ENCODE measurements at regions not wholly inside any gene's neighbourhood (a gene's known extent, or its start where the extent isn't known, plus 50 kb on each side); places are given as distances from the start of the nearest gene placed in this dataset.

DNA sequence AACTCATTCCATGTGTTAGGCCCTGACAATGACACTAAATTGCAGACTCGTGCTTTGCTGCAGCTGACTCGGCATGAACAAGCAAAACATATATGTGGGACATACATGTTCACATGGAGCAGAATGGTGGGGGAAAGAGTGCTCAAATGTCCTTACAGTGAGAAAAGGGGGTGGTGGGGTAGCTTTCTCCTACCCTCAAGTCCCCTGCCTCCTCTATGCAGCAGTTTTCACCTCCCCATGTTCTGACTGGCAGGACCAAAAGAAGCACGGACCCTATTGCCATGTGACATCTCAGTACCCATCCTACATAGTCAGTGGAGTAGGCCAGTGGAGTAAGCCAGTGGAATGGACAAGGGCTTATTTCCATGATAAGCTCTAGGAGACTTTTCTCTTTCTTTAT is 259.3 kb downstream of the TTC32 start:
- Histone ChIP-seq H3K79me2 (ENCODE audit: control insufficient read depth, insufficient read depth, low read length) (no peaks in the 10 kb centered on the region), H3K9me3 (replicated peaks; ENCODE audit: control insufficient read depth, insufficient read depth, low read length) (no peaks in the 10 kb centered on the region), H3K4me2 (ENCODE audit: control insufficient read depth, insufficient read depth) (no peak overlapping the region), H3K36me3 (ENCODE audit: control insufficient read depth in 2 of 2, insufficient read depth in 2 of 2, low read length in 1 of 2) (no peaks in the 10 kb centered on the region), H3K27ac (ENCODE audit: control insufficient read depth, insufficient read depth) (no peak overlapping the region), H4K20me1 (ENCODE audit: control insufficient read depth, insufficient read depth) (no peaks in the 10 kb centered on the region), H3K4me1 (ENCODE audit: control insufficient read depth, insufficient read depth, low read length) (peaks cover 6% of the 10 kb centered on the region; the same call in 1 of the 2 replicates), H2AFZ (ENCODE audit: control insufficient read depth, low read depth, low read length) (no peak overlapping the region), H3K9ac (ENCODE audit: control insufficient read depth, insufficient read depth, low read length) (no peak overlapping the region), H3K4me3 (no peak overlapping the region), H3K27me3 (replicated peaks in 1 of 2; ENCODE audit: control insufficient read depth in 2 of 2, insufficient read depth in 2 of 2, low read length in 1 of 2) (no peaks in the 10 kb centered on the region)
- 58% methylated on average over 3 of the region's 3 CpGs for WGBS (ENCODE audit: insufficient coverage, insufficient replicate concordance, low lambda C conversion rate, missing lambda C conversion rate)
- CTCF ChIA-PET = no interaction called here
- SMC1A ChIA-PET (ENCODE audit: uncharacterized antibody, unreplicated experiment) = interaction anchor here (1.0 kb wide), 2 partner anchors 9 to 11 kb away, joined by 3 read pairs; no protein-coding TSS in a partner anchor
- RAD21 ChIA-PET (ENCODE audit: unreplicated experiment) = no interaction called here
- intact Hi-C loops (cut with micrococcal nuclease; ENCODE audit: unreplicated experiment) = no loop called here
- DNase-seq (ENCODE audit: low read depth, low spot score) (no peak), FAIRE-seq (no peak), ATAC-seq (no peak)
- TF ChIP-seq MYB (IDR thresholded peaks at IDR 0.05; ENCODE audit: borderline replicate concordance, low read depth, low read length) (no peak), NFYA (IDR thresholded peaks at IDR 0.05; ENCODE audit: borderline replicate concordance, low read depth, low read length) (no peak), TAF1 (IDR thresholded peaks at IDR 0.05; ENCODE audit: borderline replicate concordance, low read depth, low read length) (no peak), EGR1 (IDR thresholded peaks at IDR 0.05; ENCODE audit: borderline replicate concordance in 1 of 2, low read depth in 2 of 2, low read length in 2 of 2) (no peak), GABPA (IDR thresholded peaks at IDR 0.05; ENCODE audit: low read depth) (no peak), HCFC1 (IDR thresholded peaks at IDR 0.05; ENCODE audit: low read length) (no peak), RB1 (IDR thresholded peaks at IDR 0.05; ENCODE audit: borderline replicate concordance) (no peak), IRF4 (IDR thresholded peaks at IDR 0.05; ENCODE audit: low read depth, low read length) (no peak), ZSCAN29 (IDR thresholded peaks at IDR 0.05) (no peak), WRNIP1 (IDR thresholded peaks at IDR 0.05; ENCODE audit: borderline replicate concordance, low read depth, low read length) (no peak)
- TF ChIP-seq, protein P1, sequence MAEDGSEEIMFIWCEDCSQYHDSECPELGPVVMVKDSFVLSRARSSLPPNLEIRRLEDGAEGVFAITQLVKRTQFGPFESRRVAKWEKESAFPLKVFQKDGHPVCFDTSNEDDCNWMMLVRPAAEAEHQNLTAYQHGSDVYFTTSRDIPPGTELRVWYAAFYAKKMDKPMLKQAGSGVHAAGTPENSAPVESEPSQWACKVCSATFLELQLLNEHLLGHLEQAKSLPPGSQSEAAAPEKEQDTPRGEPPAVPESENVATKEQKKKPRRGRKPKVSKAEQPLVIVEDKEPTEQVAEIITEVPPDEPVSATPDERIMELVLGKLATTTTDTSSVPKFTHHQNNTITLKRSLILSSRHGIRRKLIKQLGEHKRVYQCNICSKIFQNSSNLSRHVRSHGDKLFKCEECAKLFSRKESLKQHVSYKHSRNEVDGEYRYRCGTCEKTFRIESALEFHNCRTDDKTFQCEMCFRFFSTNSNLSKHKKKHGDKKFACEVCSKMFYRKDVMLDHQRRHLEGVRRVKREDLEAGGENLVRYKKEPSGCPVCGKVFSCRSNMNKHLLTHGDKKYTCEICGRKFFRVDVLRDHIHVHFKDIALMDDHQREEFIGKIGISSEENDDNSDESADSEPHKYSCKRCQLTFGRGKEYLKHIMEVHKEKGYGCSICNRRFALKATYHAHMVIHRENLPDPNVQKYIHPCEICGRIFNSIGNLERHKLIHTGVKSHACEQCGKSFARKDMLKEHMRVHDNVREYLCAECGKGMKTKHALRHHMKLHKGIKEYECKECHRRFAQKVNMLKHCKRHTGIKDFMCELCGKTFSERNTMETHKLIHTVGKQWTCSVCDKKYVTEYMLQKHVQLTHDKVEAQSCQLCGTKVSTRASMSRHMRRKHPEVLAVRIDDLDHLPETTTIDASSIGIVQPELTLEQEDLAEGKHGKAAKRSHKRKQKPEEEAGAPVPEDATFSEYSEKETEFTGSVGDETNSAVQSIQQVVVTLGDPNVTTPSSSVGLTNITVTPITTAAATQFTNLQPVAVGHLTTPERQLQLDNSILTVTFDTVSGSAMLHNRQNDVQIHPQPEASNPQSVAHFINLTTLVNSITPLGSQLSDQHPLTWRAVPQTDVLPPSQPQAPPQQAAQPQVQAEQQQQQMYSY (CRISPR knock-in tag; IDR thresholded peaks at IDR 0.05) = no peak
- TF ChIP-seq, protein P2, sequence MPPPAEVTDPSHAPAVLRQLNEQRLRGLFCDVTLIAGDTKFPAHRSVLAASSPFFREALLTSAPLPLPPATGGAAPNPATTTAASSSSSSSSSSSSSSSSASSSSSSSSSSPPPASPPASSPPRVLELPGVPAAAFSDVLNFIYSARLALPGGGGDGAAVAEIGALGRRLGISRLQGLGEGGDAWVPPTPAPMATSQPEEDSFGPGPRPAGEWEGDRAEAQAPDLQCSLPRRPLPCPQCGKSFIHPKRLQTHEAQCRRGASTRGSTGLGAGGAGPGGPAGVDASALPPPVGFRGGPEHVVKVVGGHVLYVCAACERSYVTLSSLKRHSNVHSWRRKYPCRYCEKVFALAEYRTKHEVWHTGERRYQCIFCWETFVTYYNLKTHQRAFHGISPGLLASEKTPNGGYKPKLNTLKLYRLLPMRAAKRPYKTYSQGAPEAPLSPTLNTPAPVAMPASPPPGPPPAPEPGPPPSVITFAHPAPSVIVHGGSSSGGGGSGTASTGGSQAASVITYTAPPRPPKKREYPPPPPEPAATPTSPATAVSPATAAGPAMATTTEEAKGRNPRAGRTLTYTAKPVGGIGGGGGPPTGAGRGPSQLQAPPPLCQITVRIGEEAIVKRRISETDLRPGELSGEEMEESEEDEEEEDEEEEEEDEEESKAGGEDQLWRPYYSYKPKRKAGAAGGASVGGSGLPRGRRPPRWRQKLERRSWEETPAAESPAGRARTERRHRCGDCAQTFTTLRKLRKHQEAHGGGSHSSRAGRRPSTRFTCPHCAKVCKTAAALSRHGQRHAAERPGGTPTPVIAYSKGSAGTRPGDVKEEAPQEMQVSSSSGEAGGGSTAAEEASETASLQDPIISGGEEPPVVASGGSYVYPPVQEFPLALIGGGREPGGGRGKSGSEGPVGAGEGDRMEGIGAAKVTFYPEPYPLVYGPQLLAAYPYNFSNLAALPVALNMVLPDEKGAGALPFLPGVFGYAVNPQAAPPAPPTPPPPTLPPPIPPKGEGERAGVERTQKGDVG (CRISPR knock-in tag; IDR thresholded peaks at IDR 0.05) = no peak
- TF ChIP-seq, protein P3, sequence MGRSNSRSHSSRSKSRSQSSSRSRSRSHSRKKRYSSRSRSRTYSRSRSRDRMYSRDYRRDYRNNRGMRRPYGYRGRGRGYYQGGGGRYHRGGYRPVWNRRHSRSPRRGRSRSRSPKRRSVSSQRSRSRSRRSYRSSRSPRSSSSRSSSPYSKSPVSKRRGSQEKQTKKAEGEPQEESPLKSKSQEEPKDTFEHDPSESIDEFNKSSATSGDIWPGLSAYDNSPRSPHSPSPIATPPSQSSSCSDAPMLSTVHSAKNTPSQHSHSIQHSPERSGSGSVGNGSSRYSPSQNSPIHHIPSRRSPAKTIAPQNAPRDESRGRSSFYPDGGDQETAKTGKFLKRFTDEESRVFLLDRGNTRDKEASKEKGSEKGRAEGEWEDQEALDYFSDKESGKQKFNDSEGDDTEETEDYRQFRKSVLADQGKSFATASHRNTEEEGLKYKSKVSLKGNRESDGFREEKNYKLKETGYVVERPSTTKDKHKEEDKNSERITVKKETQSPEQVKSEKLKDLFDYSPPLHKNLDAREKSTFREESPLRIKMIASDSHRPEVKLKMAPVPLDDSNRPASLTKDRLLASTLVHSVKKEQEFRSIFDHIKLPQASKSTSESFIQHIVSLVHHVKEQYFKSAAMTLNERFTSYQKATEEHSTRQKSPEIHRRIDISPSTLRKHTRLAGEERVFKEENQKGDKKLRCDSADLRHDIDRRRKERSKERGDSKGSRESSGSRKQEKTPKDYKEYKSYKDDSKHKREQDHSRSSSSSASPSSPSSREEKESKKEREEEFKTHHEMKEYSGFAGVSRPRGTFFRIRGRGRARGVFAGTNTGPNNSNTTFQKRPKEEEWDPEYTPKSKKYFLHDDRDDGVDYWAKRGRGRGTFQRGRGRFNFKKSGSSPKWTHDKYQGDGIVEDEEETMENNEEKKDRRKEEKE (IDR thresholded peaks at IDR 0.05) = no peak
- TF ChIP-seq, protein P4, sequence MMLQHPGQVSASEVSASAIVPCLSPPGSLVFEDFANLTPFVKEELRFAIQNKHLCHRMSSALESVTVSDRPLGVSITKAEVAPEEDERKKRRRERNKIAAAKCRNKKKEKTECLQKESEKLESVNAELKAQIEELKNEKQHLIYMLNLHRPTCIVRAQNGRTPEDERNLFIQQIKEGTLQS (IDR thresholded peaks at IDR 0.05; ENCODE audit: borderline replicate concordance, extremely low read depth, low read depth, low read length) = no peak
- in situ Hi-C loops (cut with MboI) = no loop called here
- BruUV-seq (replicated peaks) = no TSS peak
- POLR2A ChIA-PET = no interaction called here

Measured in GM12878 (cell line).